Right atrium auricular region (tissue), 2 donors: ENCODE measurements at regions not wholly inside any gene's neighbourhood (a gene's known extent, or its start where the extent isn't known, plus 50 kb on each side); places are given as distances from the start of the nearest gene placed in this dataset.

Experiments used
- DNase-seq: peaks from one replicate; pipeline ENCODE4 v3.0.0-alpha.2; 2019; ENCODE audit warnings: low spot score
- H3K27ac ChIP-seq, 2 donors: fragments of 200-600 bp; sonication (generic); 1 replicate in 1 of 2; 2 replicates in 1 of 2; pipeline ENCODE4 v1.5.1; 2016 to 2019
- H3K27me3 ChIP-seq, 2 donors: fragments of 200-600 bp; sonication (generic); one replicate each; pipeline versions ENCODE4 v1.5.1 to v1.6.0; 2017 to 2019
- H3K36me3 ChIP-seq: fragments of 200-600 bp; sonication (generic); one replicate; pipeline ENCODE4 v1.5.1; 2016
- H3K4me1 ChIP-seq, 2 donors: fragments of 200-600 bp; sonication (generic); one replicate each; pipeline versions ENCODE4 v1.5.1 to v1.6.0; 2017 to 2019
- H3K4me3 ChIP-seq, 2 donors: fragments of 200-600 bp; sonication (generic); 1 replicate in 1 of 2; 2 replicates in 1 of 2; pipeline ENCODE4 v1.5.1; 2017 to 2019; ENCODE audit warnings: mild to moderate bottlenecking in 1 of 2, moderate library complexity in 1 of 2
- H3K9me3 ChIP-seq, 2 donors: fragments of 200-600 bp; sonication (generic); one replicate each; pipeline ENCODE4 v1.5.1; 2019
- TF ChIP-seq, protein P1 (sequence below), 2 donors: fragments of 200-600 bp; sonication (generic); IDR thresholded peaks; one replicate each; pipeline ENCODE4 v1.5.1; 2019; ENCODE audit warnings: antibody characterized with exemption in 2 of 2

DNA sequence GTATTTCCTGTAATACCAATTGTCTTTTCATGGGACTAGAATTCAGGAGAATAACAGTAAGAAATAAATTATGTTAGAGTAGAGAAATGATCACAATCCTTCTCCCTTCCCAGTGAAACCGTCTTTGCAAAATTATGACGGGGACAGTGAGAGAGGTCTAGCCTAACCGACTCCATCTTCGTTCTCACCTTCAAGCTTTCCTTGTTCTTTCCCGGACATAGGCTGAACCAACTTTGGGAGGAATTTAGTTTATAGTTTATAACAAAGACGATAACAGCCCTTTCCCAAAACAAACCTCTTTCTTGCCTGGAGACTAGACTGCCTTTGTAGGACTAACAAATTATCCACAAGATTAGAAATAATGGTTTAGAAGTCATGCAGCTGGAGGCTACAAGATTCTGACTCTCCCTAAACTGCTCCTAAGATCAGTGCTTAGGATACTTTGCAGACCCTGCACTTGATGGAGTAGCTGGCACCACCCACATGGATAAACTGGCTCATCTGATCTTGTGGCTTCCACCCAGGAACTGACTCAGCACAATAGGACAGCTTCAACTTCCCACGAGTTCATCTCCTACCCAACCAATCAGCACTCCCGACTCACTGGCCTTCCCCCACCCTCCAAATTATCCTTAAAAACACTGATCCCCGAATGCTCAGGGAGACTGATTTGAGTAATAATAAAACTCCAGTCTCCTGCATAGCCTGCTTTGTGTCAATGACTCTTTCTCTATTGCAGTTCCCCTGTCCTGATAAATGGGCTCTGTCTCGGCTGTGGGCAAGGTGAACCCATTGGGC lies 521.2 kb upstream of the TBX3 start:
- no peak for DNase-seq
- Histone ChIP-seq H3K4me3 (no peak overlapping the region), H3K27ac (no peak overlapping the region), H3K27me3 (no peaks in the 10 kb centered on the region), H3K9me3 (no peaks in the 10 kb centered on the region), H3K36me3 (no peaks in the 10 kb centered on the region), H3K4me1 (no peaks in the 10 kb centered on the region)
- TF ChIP-seq, protein P1, sequence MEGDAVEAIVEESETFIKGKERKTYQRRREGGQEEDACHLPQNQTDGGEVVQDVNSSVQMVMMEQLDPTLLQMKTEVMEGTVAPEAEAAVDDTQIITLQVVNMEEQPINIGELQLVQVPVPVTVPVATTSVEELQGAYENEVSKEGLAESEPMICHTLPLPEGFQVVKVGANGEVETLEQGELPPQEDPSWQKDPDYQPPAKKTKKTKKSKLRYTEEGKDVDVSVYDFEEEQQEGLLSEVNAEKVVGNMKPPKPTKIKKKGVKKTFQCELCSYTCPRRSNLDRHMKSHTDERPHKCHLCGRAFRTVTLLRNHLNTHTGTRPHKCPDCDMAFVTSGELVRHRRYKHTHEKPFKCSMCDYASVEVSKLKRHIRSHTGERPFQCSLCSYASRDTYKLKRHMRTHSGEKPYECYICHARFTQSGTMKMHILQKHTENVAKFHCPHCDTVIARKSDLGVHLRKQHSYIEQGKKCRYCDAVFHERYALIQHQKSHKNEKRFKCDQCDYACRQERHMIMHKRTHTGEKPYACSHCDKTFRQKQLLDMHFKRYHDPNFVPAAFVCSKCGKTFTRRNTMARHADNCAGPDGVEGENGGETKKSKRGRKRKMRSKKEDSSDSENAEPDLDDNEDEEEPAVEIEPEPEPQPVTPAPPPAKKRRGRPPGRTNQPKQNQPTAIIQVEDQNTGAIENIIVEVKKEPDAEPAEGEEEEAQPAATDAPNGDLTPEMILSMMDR (IDR thresholded peaks at IDR 0.05) = no peak

DNA sequence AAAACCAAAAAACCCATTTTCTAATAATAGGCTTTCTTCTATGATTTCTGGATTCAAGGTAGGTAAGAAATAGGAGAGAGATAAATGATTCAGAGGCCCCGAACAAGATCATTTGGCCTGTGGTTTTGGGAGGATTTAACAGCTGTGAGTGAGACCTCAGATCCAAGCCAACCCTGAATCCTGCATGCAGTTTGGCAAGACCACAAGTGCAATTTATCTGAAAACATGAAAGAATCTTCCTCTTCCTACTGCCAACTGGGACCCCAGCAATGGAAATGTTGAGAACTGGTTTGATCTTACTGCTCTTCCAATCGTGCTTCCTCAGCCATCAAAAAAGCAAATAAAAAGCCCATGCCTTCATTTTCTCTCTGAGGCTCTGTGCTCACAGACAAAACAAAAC lies 519.7 kb upstream of the TBX3 start:
- no peak overlapping the region for H3K27ac ChIP-seq
- TF ChIP-seq, protein P1 (IDR thresholded peaks at IDR 0.05) = no peak
- no peaks in the 10 kb centered on the region for H3K9me3 ChIP-seq
- no peaks in the 10 kb centered on the region for H3K4me1 ChIP-seq
- no peak for DNase-seq
- H3K4me3 ChIP-seq = no peak overlapping the region
- H3K27me3 ChIP-seq = no peaks in the 10 kb centered on the region
- no peaks in the 10 kb centered on the region for H3K36me3 ChIP-seq

DNA sequence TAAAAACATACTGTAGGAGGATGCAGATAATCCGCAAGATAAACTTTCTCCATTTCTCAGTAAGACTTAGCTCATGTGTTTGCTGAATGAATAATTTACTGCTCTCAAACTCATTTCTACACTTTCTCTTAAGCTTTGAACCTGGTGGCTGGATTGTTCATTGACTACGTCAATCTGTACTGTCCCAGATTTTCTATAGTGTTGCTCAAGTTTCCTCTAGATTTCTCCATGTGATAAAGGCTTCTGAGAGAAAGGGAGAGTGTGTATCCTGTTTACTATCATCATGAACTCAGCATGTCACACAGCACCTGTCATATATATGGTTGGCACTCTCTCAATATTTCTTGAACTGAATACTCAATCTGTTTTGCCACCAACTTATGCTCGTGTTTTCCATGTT lies 518.0 kb upstream of the TBX3 start:
- no peaks in the 10 kb centered on the region for H3K4me1 ChIP-seq
- no peaks in the 10 kb centered on the region for H3K9me3 ChIP-seq
- DNase-seq = no peak
- H3K27me3 ChIP-seq = no peaks in the 10 kb centered on the region
- no peak overlapping the region for H3K27ac ChIP-seq
- H3K36me3 ChIP-seq = no peaks in the 10 kb centered on the region
- TF ChIP-seq, protein P1 (IDR thresholded peaks at IDR 0.05) = no peak
- H3K4me3 ChIP-seq = no peak overlapping the region

DNA sequence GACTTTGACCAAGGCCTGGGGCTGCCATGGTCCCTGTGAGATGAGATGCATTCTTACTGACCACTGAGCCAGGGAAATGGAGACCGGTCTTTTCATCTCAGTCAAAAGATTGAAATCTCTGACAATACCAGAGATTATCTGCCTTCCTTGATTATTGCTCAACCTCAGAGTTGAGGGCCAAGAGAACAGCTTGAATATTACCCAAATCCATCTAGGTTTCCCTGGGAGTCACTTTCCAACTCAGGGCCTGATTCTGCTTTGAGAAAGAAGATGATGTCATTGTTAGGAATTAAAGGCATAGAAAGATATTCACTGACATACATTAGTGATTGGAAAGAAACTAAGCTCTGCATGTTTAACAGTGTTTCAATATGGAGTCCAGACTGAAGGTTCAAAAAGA lies 515.9 kb upstream of the TBX3 start:
- DNase-seq = no peak
- Histone ChIP-seq H3K9me3 (no peaks in the 10 kb centered on the region), H3K4me1 (no peaks in the 10 kb centered on the region), H3K36me3 (no peaks in the 10 kb centered on the region), H3K27me3 (no peaks in the 10 kb centered on the region), H3K27ac (no peak overlapping the region), H3K4me3 (no peak overlapping the region)
- TF ChIP-seq, protein P1 (IDR thresholded peaks at IDR 0.05) = no peak

DNA sequence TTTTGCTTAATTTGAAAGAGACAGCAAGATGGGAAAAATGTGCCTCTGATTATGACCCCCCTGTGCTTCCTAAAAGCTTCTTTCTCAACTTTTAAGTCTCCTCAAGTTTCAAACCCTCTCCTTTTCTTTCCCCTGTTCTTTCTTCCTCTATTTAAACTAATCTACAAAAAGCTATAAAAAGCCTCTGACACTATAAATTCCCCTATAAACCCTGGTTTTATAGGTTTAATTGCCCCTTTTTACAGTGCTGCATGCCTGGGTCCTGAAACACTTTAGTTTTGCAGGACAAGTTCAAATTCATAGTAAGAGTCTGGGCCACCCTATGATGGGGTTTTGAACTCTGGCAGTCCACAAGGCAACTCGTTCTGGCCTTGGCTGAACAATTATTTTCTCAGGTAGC lies 510.9 kb upstream of the TBX3 start:
- Histone ChIP-seq H3K4me3 (no peak overlapping the region), H3K4me1 (no peaks in the 10 kb centered on the region), H3K27me3 (no peaks in the 10 kb centered on the region), H3K36me3 (no peaks in the 10 kb centered on the region), H3K9me3 (no peaks in the 10 kb centered on the region), H3K27ac (no peak overlapping the region)
- TF ChIP-seq, protein P1 (IDR thresholded peaks at IDR 0.05) = no peak
- no peak for DNase-seq

DNA sequence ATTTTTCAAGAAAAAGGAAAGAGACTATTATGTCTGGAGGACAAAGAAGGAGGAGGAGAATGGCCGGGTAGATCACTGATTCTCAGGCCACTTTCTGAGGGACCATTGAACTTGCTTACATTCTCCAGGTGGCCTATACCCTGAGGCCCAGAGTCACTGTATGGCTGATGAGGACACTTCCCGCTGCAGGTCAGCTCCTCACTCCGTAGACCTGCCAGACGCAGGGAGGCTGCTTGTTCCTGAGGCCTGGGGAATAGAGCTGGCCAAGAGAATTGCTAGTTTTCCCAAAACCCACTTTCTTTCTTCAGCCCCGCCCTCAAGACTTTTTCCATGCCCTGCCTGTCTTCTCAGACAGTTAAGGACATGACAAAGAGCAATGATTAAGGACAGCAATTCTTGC lies 510.5 kb upstream of the TBX3 start:
- H3K27ac ChIP-seq = no peak overlapping the region
- no peaks in the 10 kb centered on the region for H3K36me3 ChIP-seq
- no peak for DNase-seq
- H3K4me3 ChIP-seq = no peak overlapping the region
- H3K27me3 ChIP-seq = no peaks in the 10 kb centered on the region
- H3K4me1 ChIP-seq = no peaks in the 10 kb centered on the region
- TF ChIP-seq, protein P1 (IDR thresholded peaks at IDR 0.05) = no peak
- no peaks in the 10 kb centered on the region for H3K9me3 ChIP-seq
